MM.1S (cell line): ENCODE measurements at regions not wholly inside any gene's neighbourhood (a gene's known extent, or its start where the extent isn't known, plus 50 kb on each side); places are given as distances from the start of the nearest gene placed in this dataset.

Experiments used
- DNase-seq: peaks from one replicate; pipeline ENCODE4 v3.0.0-alpha.2; 2015
- H2AFZ ChIP-seq: fragments of 300-600 bp; sonication (generic); 2 replicates; pipeline ENCODE4 v1.6.0; 2016; ENCODE audit warnings: antibody characterized with exemption, low read length
- H3F3A ChIP-seq: fragments of 300-600 bp; sonication (generic); 2 replicates; pipeline ENCODE4 v1.6.1; 2016; ENCODE audit warnings: mild to moderate bottlenecking, antibody characterized with exemption, low read length, moderate library complexity, mixed read lengths; ENCODE audit not compliant: insufficient read depth
- H3K27ac ChIP-seq: fragments of 300-600 bp; sonication (generic); 2 replicates; pipeline ENCODE4 v1.5.1; 2016; ENCODE audit warnings: mild to moderate bottlenecking, low read length
- H3K27me3 ChIP-seq: fragments of 300-600 bp; sonication (generic); replicated peaks from 2 replicates; pipeline ENCODE4 v1.6.0; 2016; ENCODE audit warnings: low read length; ENCODE audit not compliant: insufficient read depth
- H3K36me3 ChIP-seq: fragments of 300-600 bp; sonication (generic); replicated peaks from 2 replicates; pipeline ENCODE4 v1.6.1; 2016; ENCODE audit warnings: mild to moderate bottlenecking, low read length, mixed read lengths; ENCODE audit not compliant: insufficient read depth
- H3K4me1 ChIP-seq: fragments of 300-600 bp; sonication (generic); 2 replicates; pipeline ENCODE4 v1.6.1; 2016; ENCODE audit warnings: low read length, mixed read lengths
- H3K4me2 ChIP-seq: fragments of 300-600 bp; sonication (generic); 2 replicates; pipeline ENCODE4 v1.6.0; 2016; ENCODE audit warnings: low read depth, low read length
- H3K4me3 ChIP-seq: fragments of 300-600 bp; sonication (generic); 2 replicates; pipeline ENCODE4 v1.5.1; 2016; ENCODE audit warnings: low read length, mixed read lengths
- H3K79me2 ChIP-seq: fragments of 300-600 bp; sonication (generic); 2 replicates; pipeline ENCODE4 v1.6.1; 2016; ENCODE audit warnings: mixed run types, low read length, mixed read lengths
- H3K9ac ChIP-seq: fragments of 300-600 bp; sonication (generic); 2 replicates; pipeline ENCODE4 v1.6.1; 2016; ENCODE audit warnings: low read length, mixed read lengths
- H3K9me2 ChIP-seq: fragments of 300-600 bp; sonication (generic); replicated peaks from 2 replicates; pipeline ENCODE4 v1.6.1; 2016; ENCODE audit warnings: mild to moderate bottlenecking, low read length, mixed read lengths; ENCODE audit not compliant: insufficient read depth
- H3K9me3 ChIP-seq: fragments of 300-600 bp; sonication (generic); replicated peaks from 2 replicates; pipeline ENCODE4 v1.6.1; 2016; ENCODE audit warnings: mild to moderate bottlenecking, low read length, mixed read lengths; ENCODE audit not compliant: insufficient read depth
- H4K20me1 ChIP-seq: fragments of 300-600 bp; sonication (generic); 2 replicates; pipeline ENCODE4 v1.6.1; 2016; ENCODE audit warnings: mild to moderate bottlenecking, low read length, moderate library complexity, mixed read lengths; ENCODE audit not compliant: insufficient read depth
- CTCF ChIP-seq: fragments of 300-600 bp; sonication (generic); IDR thresholded peaks from 2 replicates; pipeline ENCODE4 v1.5.1; 2016; ENCODE audit warnings: antibody characterized with exemption, low read length, mixed read lengths
- EZH2 ChIP-seq: fragments of 300-600 bp; sonication (generic); optimal IDR thresholded peaks from 2 replicates; pipeline ENCODE3; 2017; ENCODE audit warnings: low read depth, mild to moderate bottlenecking, antibody characterized with exemption, low read length, mixed read lengths
- EZH2phosphoT487 ChIP-seq: fragments of 300-600 bp; sonication (generic); IDR thresholded peaks from 2 replicates; pipeline ENCODE4 v1.6.1; 2018; ENCODE audit warnings: antibody characterized with exemption, low read length

- Histone ChIP-seq H3K27ac (no peak overlapping the region), H3K4me3 (no peak overlapping the region), H3K36me3 (no peaks in the 10 kb centered on the region), H3K4me2 (no peak overlapping the region), H2AFZ (no peak overlapping the region), H3K9me3 (no peaks in the 10 kb centered on the region), H3F3A (no peaks in the 10 kb centered on the region), H3K4me1 (no peaks in the 10 kb centered on the region), H3K9ac (no peak overlapping the region), H3K27me3 (no peaks in the 10 kb centered on the region), H3K79me2 (no peaks in the 10 kb centered on the region), H4K20me1 (no peaks in the 10 kb centered on the region), H3K9me2 (no peaks in the 10 kb centered on the region)
- DNase-seq: no peak
- TF ChIP-seq EZH2phosphoT487: no peak
- no peak for TF ChIP-seq CTCF
- TF ChIP-seq EZH2: no peak
Measured at GRCh38 chr1:58258082-58258481, 288.4 kb downstream of the OMA1 start.

GRCh38 chr1:58257003-58257402 lies 289.5 kb downstream of the OMA1 start:
- H3K4me2 ChIP-seq: no peak overlapping the region
- H3K79me2 ChIP-seq: no peaks in the 10 kb centered on the region
- H3K27ac ChIP-seq: no peak overlapping the region
- no peaks in the 10 kb centered on the region for H3K9me3 ChIP-seq
- no peak for DNase-seq
- no peak for TF ChIP-seq CTCF
- no peak for TF ChIP-seq EZH2
- TF ChIP-seq EZH2phosphoT487: no peak
- no peaks in the 10 kb centered on the region for H3K4me1 ChIP-seq
- H4K20me1 ChIP-seq: no peaks in the 10 kb centered on the region
- no peaks in the 10 kb centered on the region for H3K9me2 ChIP-seq
- H3K27me3 ChIP-seq: no peaks in the 10 kb centered on the region
- no peaks in the 10 kb centered on the region for H3F3A ChIP-seq
- H3K36me3 ChIP-seq: no peaks in the 10 kb centered on the region
- H2AFZ ChIP-seq: no peak overlapping the region
- H3K4me3 ChIP-seq: no peak overlapping the region
- H3K9ac ChIP-seq: no peak overlapping the region

- H3K9me3 ChIP-seq: no peaks in the 10 kb centered on the region
- H4K20me1 ChIP-seq: no peaks in the 10 kb centered on the region
- H3K27me3 ChIP-seq: no peaks in the 10 kb centered on the region
- DNase-seq: no peak
- no peak overlapping the region for H2AFZ ChIP-seq
- no peaks in the 10 kb centered on the region for H3K4me1 ChIP-seq
- H3K36me3 ChIP-seq: no peaks in the 10 kb centered on the region
- H3K4me3 ChIP-seq: no peak overlapping the region
- TF ChIP-seq EZH2phosphoT487 (no peak), EZH2 (no peak), CTCF (no peak)
- H3K27ac ChIP-seq: no peak overlapping the region
- no peaks in the 10 kb centered on the region for H3K79me2 ChIP-seq
- H3K9ac ChIP-seq: no peak overlapping the region
- no peaks in the 10 kb centered on the region for H3F3A ChIP-seq
- no peak overlapping the region for H3K4me2 ChIP-seq
- H3K9me2 ChIP-seq: no peaks in the 10 kb centered on the region
Measured at GRCh38 chr1:58256546-58256945, 290.0 kb downstream of the OMA1 start.
